HL-60 (cell line): ENCODE measurements at regions not wholly inside any gene's neighbourhood (a gene's known extent, or its start where the extent isn't known, plus 50 kb on each side); places are given as distances from the start of the nearest gene placed in this dataset.

ENCODE experiments used
- DNase-seq, 2 experiments: peaks; one replicate each; pipeline ENCODE4 v3.0.0-alpha.2; 2010 to 2020; ENCODE audit warnings: low read depth in 1 of 2, low spot score in 1 of 2
- H3K27ac ChIP-seq: fragments of 250-450 bp; sonication (Bioruptor Pico); replicated peaks from 2 replicates; pipeline ENCODE4 v1.5.1; 2020; ENCODE audit warnings: mild to moderate bottlenecking, moderate library complexity
- H3K27me3 ChIP-seq: fragments of 250-450 bp; sonication (Bioruptor Pico); 2 replicates; pipeline ENCODE4 v1.5.1; 2021; ENCODE audit warnings: mild to moderate bottlenecking, moderate library complexity; ENCODE audit not compliant: insufficient read depth, poor library complexity, severe bottlenecking
- H3K4me3 ChIP-seq: replicated peaks from 2 replicates; pipeline ENCODE4 v1.5.1; 2011; ENCODE audit warnings: mild to moderate bottlenecking, control low read depth, low read length; ENCODE audit not compliant: insufficient read depth
- CTCF ChIP-seq: IDR thresholded peaks from one replicate; pipeline ENCODE4 v1.5.1; 2011; ENCODE audit warnings: low read length, control low read depth, inconsistent platforms; ENCODE audit not compliant: insufficient read depth
- GABPA ChIP-seq: IDR thresholded peaks from 2 replicates; pipeline ENCODE4 v1.6.1; 2012; ENCODE audit warnings: low read depth
- POLR2AphosphoS5 ChIP-seq: IDR thresholded peaks from 2 replicates; pipeline ENCODE4 v1.6.1; 2012; ENCODE audit warnings: low read depth
- REST ChIP-seq: IDR thresholded peaks from 2 replicates; pipeline ENCODE4 v1.6.1; 2012; ENCODE audit warnings: low read depth; ENCODE audit not compliant: insufficient replicate concordance
- SPI1 ChIP-seq: IDR thresholded peaks from 2 replicates; pipeline ENCODE4 v1.6.1; 2012; ENCODE audit warnings: low read depth, mild to moderate bottlenecking, borderline replicate concordance

GRCh38 chr1:5579966-5580365 lies 412.3 kb downstream of the NPHP4 start:
- no peaks in the 10 kb centered on the region for H3K27me3 ChIP-seq
- no peak for DNase-seq
- TF ChIP-seq POLR2AphosphoS5 (no peak), CTCF (no peak), GABPA (no peak), REST (no peak), SPI1 (no peak)
- no peak overlapping the region for H3K4me3 ChIP-seq
- no peak overlapping the region for H3K27ac ChIP-seq

GRCh38 chr1:5578690-5579089 lies 413.5 kb downstream of the NPHP4 start:
- no peak for DNase-seq
- no peak for TF ChIP-seq GABPA
- no peak for TF ChIP-seq REST
- no peak overlapping the region for H3K27ac ChIP-seq
- no peak overlapping the region for H3K4me3 ChIP-seq
- H3K27me3 ChIP-seq, result no peaks in the 10 kb centered on the region

GRCh38 chr1:5577255-5578040 lies 414.8 kb downstream of the NPHP4 start:
- DNase-seq, result no peak
- no peak overlapping the region for H3K27ac ChIP-seq
- TF ChIP-seq REST (no peak), POLR2AphosphoS5 (no peak), CTCF (no peak), SPI1 (no peak), GABPA (no peak)

GRCh38 chr1:5576673-5577065 lies 415.6 kb downstream of the NPHP4 start:
- Histone ChIP-seq H3K4me3 (no peak overlapping the region), H3K27ac (no peak overlapping the region), H3K27me3 (no peaks in the 10 kb centered on the region)
- TF ChIP-seq CTCF (no peak), SPI1 (no peak), GABPA (no peak), REST (no peak), POLR2AphosphoS5 (no peak)
- no peak for DNase-seq

More at GRCh38 chr1:5577255-5578040, 414.8 kb downstream of the NPHP4 start:
- Histone ChIP-seq H3K27me3 (no peaks in the 10 kb centered on the region), H3K4me3 (no peak overlapping the region)
